Liver (tissue), 3 donors: ENCODE measurements at regions not wholly inside any gene's neighbourhood (a gene's known extent, or its start where the extent isn't known, plus 50 kb on each side); places are given as distances from the start of the nearest gene placed in this dataset.

ENCODE experiments used
- EGR1 ChIP-seq, 2 donors: IDR thresholded peaks; 2 replicates each; pipeline ENCODE4 v1.6.1; 2016 to 2018; ENCODE audit warnings: antibody characterized with exemption in 2 of 2, low read depth in 2 of 2
- GABPA ChIP-seq, 2 donors: IDR thresholded peaks in 1 of 2; conservative IDR thresholded peaks in 1 of 2; 2 replicates each; pipeline ENCODE4 v1.6.1; 2016; ENCODE audit warnings: antibody characterized with exemption in 2 of 2, mild to moderate bottlenecking in 1 of 2, moderate library complexity in 1 of 2
- HNF4A ChIP-seq, 2 donors: conservative IDR thresholded peaks; 2 replicates each; pipeline ENCODE4 v1.6.1; 2016; ENCODE audit warnings: antibody characterized with exemption in 2 of 2, mild to moderate bottlenecking in 2 of 2
- RAD21 ChIP-seq, 2 donors: IDR thresholded peaks; 2 replicates each; pipeline ENCODE4 v1.6.1; 2016; ENCODE audit warnings: antibody characterized with exemption in 2 of 2, mild to moderate bottlenecking in 2 of 2
- TAF1 ChIP-seq: conservative IDR thresholded peaks from 2 replicates; pipeline ENCODE4 v1.6.1; 2016; ENCODE audit warnings: antibody characterized with exemption, mild to moderate bottlenecking
- YY1 ChIP-seq: IDR thresholded peaks from 2 replicates; pipeline ENCODE4 v1.6.1; 2016; ENCODE audit warnings: antibody characterized with exemption, mild to moderate bottlenecking
- TF ChIP-seq, protein P1 (sequence below): IDR thresholded peaks from 2 replicates; pipeline ENCODE4 v1.6.1; 2016; ENCODE audit warnings: antibody characterized with exemption
- TF ChIP-seq, protein P2 (sequence below): fragments of 150-350 bp; IDR thresholded peaks from 2 replicates; pipeline ENCODE4 v1.5.1; 2017; ENCODE audit warnings: improper control_type of control experiment, low read depth, low read length; ENCODE audit not compliant: missing input control
- TF ChIP-seq, protein P3 (sequence below): IDR thresholded peaks from 2 replicates; pipeline ENCODE4 v1.6.1; 2016; ENCODE audit warnings: antibody characterized with exemption, mild to moderate bottlenecking
- donor health status: healthy.
- donor health status: healthy.

DNA sequence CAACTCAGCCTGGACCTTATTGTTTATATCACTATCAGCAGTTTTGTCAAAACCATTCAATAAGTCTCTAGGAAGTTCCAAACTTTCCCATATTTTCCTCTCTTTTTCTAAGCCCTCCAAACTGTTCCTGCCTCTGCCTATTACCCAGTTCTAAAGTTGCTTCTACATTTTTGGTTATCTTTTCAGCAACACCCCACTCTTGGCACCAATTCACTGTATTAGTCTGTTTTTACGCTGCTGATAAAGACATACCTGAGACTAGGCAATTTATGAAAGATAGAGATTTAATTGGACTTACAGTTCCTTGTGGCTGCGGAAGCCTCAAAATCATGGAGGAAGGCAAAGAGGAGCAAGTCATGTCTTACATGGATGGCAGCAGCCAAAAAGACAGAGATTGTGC lies 744.4 kb upstream of the ADAMTS16 start:
- TF ChIP-seq, protein P1, sequence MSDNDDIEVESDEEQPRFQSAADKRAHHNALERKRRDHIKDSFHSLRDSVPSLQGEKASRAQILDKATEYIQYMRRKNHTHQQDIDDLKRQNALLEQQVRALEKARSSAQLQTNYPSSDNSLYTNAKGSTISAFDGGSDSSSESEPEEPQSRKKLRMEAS: no peak
- TF ChIP-seq RAD21 (IDR thresholded peaks at IDR 0.05): no peak
- no peak for TF ChIP-seq TAF1
- TF ChIP-seq YY1: no peak
- TF ChIP-seq, protein P2, sequence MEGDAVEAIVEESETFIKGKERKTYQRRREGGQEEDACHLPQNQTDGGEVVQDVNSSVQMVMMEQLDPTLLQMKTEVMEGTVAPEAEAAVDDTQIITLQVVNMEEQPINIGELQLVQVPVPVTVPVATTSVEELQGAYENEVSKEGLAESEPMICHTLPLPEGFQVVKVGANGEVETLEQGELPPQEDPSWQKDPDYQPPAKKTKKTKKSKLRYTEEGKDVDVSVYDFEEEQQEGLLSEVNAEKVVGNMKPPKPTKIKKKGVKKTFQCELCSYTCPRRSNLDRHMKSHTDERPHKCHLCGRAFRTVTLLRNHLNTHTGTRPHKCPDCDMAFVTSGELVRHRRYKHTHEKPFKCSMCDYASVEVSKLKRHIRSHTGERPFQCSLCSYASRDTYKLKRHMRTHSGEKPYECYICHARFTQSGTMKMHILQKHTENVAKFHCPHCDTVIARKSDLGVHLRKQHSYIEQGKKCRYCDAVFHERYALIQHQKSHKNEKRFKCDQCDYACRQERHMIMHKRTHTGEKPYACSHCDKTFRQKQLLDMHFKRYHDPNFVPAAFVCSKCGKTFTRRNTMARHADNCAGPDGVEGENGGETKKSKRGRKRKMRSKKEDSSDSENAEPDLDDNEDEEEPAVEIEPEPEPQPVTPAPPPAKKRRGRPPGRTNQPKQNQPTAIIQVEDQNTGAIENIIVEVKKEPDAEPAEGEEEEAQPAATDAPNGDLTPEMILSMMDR: no peak
- no peak for TF ChIP-seq GABPA (IDR thresholded peaks at IDR 0.05 in 1 of 2, conservative IDR thresholded peaks at IDR 0.05 in 1 of 2)
- TF ChIP-seq HNF4A (conservative IDR thresholded peaks at IDR 0.05): no peak
- TF ChIP-seq, protein P3, sequence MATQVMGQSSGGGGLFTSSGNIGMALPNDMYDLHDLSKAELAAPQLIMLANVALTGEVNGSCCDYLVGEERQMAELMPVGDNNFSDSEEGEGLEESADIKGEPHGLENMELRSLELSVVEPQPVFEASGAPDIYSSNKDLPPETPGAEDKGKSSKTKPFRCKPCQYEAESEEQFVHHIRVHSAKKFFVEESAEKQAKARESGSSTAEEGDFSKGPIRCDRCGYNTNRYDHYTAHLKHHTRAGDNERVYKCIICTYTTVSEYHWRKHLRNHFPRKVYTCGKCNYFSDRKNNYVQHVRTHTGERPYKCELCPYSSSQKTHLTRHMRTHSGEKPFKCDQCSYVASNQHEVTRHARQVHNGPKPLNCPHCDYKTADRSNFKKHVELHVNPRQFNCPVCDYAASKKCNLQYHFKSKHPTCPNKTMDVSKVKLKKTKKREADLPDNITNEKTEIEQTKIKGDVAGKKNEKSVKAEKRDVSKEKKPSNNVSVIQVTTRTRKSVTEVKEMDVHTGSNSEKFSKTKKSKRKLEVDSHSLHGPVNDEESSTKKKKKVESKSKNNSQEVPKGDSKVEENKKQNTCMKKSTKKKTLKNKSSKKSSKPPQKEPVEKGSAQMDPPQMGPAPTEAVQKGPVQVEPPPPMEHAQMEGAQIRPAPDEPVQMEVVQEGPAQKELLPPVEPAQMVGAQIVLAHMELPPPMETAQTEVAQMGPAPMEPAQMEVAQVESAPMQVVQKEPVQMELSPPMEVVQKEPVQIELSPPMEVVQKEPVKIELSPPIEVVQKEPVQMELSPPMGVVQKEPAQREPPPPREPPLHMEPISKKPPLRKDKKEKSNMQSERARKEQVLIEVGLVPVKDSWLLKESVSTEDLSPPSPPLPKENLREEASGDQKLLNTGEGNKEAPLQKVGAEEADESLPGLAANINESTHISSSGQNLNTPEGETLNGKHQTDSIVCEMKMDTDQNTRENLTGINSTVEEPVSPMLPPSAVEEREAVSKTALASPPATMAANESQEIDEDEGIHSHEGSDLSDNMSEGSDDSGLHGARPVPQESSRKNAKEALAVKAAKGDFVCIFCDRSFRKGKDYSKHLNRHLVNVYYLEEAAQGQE: no peak
- no peak for TF ChIP-seq EGR1 (IDR thresholded peaks at IDR 0.05; ENCODE audit: low read depth in 2 of 2)
